Sigmoid colon (tissue), 4 donors: ENCODE measurements at regions not wholly inside any gene's neighbourhood (a gene's known extent, or its start where the extent isn't known, plus 50 kb on each side); places are given as distances from the start of the nearest gene placed in this dataset.

Experiments used
- CTCF ChIP-seq, 4 experiments: fragments of 450-650 bp in 3 of 4; fragments of 200-600 bp in 1 of 4; IDR thresholded peaks; one replicate each; pipeline ENCODE4 v1.5.1; 2016 to 2019; ENCODE audit warnings: antibody characterized with exemption in 4 of 4, mild to moderate bottlenecking in 3 of 4, moderate library complexity in 2 of 4
- EP300 ChIP-seq, 4 donors: sonication (generic); formaldehyde crosslinking; IDR thresholded peaks; one replicate each; pipeline ENCODE4 v1.6.1; 2017; ENCODE audit warnings: antibody characterized with exemption in 4 of 4
- POLR2A ChIP-seq, 2 donors: fragments of 450-650 bp; IDR thresholded peaks; one replicate each; pipeline ENCODE4 v1.6.1; 2016; ENCODE audit warnings: antibody characterized with exemption in 2 of 2, mild to moderate bottlenecking in 2 of 2, moderate library complexity in 2 of 2
- POLR2AphosphoS5 ChIP-seq, 4 donors: sonication (generic); formaldehyde crosslinking; IDR thresholded peaks; one replicate each; pipeline ENCODE4 v1.6.1; 2017; ENCODE audit warnings: antibody characterized with exemption in 4 of 4

- no peak for TF ChIP-seq EP300 (IDR thresholded peaks at IDR 0.05)
- no peak for TF ChIP-seq CTCF (IDR thresholded peaks at IDR 0.05)
- TF ChIP-seq POLR2AphosphoS5 (IDR thresholded peaks at IDR 0.05) = no peak
- no peak for TF ChIP-seq POLR2A (IDR thresholded peaks at IDR 0.05)
Observed at GRCh38 chr1:100657876-100658715, 61.4 kb upstream of the VCAM1 start.
